Lung (tissue), 11 donors: ENCODE measurements at regions not wholly inside any gene's neighbourhood (a gene's known extent, or its start where the extent isn't known, plus 50 kb on each side); places are given as distances from the start of the nearest gene placed in this dataset.
A peak's percentile ranks its signal among the peaks of the same experiment; 100 is the strongest.

Experiments
- ATAC-seq: fragments of 200-7000 bp; cut with Tn5 transposase; one replicate; pipeline ENCODE4 v1.9.1; 2020; ENCODE audit warnings: moderate number of reproducible peaks; ENCODE audit not compliant: insufficient read depth, low FRiP score
- DNase-seq, 3 donors: peaks; one replicate each; pipeline ENCODE4 v3.0.0-alpha.2; 2013 to 2017
- H3K27ac ChIP-seq, 2 donors: one replicate each; pipeline ENCODE4 v1.5.1; 2013; ENCODE audit warnings: mild to moderate bottlenecking in 2 of 2, moderate library complexity in 2 of 2, control low read depth in 1 of 2, inconsistent platforms in 1 of 2, low read depth in 1 of 2, low read length in 1 of 2
- H3K27me3 ChIP-seq, 3 donors: one replicate each; pipeline ENCODE4 v1.5.1; 2013; ENCODE audit warnings: low read length in 2 of 3; ENCODE audit not compliant: control insufficient read depth in 3 of 3, insufficient read depth in 3 of 3
- H3K36me3 ChIP-seq, 4 donors: one replicate each; pipeline ENCODE4 v1.5.1; 2013; ENCODE audit warnings: low read length in 4 of 4, mild to moderate bottlenecking in 1 of 4, moderate library complexity in 1 of 4; ENCODE audit not compliant: control insufficient read depth in 4 of 4, insufficient read depth in 4 of 4
- H3K4me1 ChIP-seq, 5 donors: one replicate each; pipeline ENCODE4 v1.5.1; 2013; ENCODE audit warnings: low read length in 5 of 5, mild to moderate bottlenecking in 2 of 5, moderate library complexity in 1 of 5; ENCODE audit not compliant: control insufficient read depth in 5 of 5, insufficient read depth in 5 of 5
- H3K4me3 ChIP-seq: one replicate; pipeline ENCODE4 v1.5.1; 2013; ENCODE audit warnings: mild to moderate bottlenecking, control low read depth, moderate library complexity
- H3K9ac ChIP-seq, 2 donors: one replicate each; pipeline ENCODE4 v1.5.1; 2013; ENCODE audit warnings: low read length in 2 of 2, control low read depth in 1 of 2; ENCODE audit not compliant: insufficient read depth in 1 of 2
- H3K9me3 ChIP-seq, 4 donors: one replicate each; pipeline ENCODE4 v1.5.1; 2013; ENCODE audit warnings: low read length in 3 of 4, mild to moderate bottlenecking in 1 of 4, moderate library complexity in 1 of 4; ENCODE audit not compliant: control insufficient read depth in 4 of 4, insufficient read depth in 3 of 4
- CTCF ChIP-seq: IDR thresholded peaks from 2 replicates; pipeline ENCODE4 v1.5.1; 2012; ENCODE audit warnings: mild to moderate bottlenecking; ENCODE audit errors: control extremely low read depth, extremely low read depth
- WGBS, 2 donors: extraction: QIAGEN DNeasy Blood & Tissue Kit; methylation state at CpG; one replicate each; pipeline ENCODE4 v1.1.7; 2013; 5-methylcytosine and 5-hydroxymethylcytosine counted together
- donor health status: control.
- donor health status: control.
- donor health status: Bipolar disorder and iron deficiency.
- donor health status: healthy.
- donor health status: DM: yes; HTN: yes; CAD: no.

DNA sequence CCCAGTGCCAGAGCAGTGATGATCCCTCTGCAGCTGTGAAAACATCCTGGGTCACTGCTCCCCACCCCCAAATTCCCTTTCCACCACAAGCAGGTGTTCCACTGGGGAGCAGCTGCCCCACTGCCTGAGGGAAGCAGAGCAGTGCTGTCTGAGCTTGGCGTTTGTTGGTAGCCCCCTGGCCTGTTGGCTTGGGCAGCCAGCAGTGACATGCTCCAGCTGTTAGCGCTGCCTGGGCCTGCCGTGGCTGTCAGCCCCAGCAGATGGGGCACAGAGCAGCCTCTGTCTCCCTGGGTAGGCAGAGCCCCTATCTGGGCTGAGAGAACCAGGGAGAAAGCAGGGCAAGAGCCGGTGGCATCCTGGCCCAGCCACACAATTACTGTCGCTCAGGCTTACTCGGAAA, 247.7 kb downstream of the GLI2 start:
- 64 to 84% methylated on average over 6 of the region's 6 CpGs for WGBS, 2 donors
- Histone ChIP-seq H3K36me3 (peaks cover 0 to 46% (median 19%) of the 10 kb centered on the region in 4 donors), H3K27me3 (no peaks in the 10 kb centered on the region), H3K9me3 (peaks cover 0 to 3% (median under 1%) of the 10 kb centered on the region in 4 donors), H3K4me1 (peaks cover 0 to 12% (median 0%) of the 10 kb centered on the region in 5 donors), H3K4me3 (no peak overlapping the region), H3K9ac (no peak overlapping the region), H3K27ac (no peak overlapping the region)
- ATAC-seq (no peak), DNase-seq (peak; percentile 76 to 89 (median 86))
- TF ChIP-seq CTCF: no peak

- Histone ChIP-seq H3K4me3 (no peak overlapping the region), H3K27ac (no peak overlapping the region), H3K4me1 (peaks cover 0 to 12% (median 0%) of the 10 kb centered on the region in 5 donors), H3K9ac (no peak overlapping the region), H3K9me3 (peaks cover 0 to 3% (median under 1%) of the 10 kb centered on the region in 4 donors), H3K27me3 (no peaks in the 10 kb centered on the region), H3K36me3 (peaks cover 0 to 44% (median 17%) of the 10 kb centered on the region in 4 donors)
- no peak for TF ChIP-seq CTCF
- DNase-seq (no peak), ATAC-seq (no peak)
- 81% methylated on average over 8 of the region's 8 CpGs for WGBS, 2 donors
Observed at GRCh38 chr2:120984046-120984445, 248.4 kb downstream of the GLI2 start.

DNA sequence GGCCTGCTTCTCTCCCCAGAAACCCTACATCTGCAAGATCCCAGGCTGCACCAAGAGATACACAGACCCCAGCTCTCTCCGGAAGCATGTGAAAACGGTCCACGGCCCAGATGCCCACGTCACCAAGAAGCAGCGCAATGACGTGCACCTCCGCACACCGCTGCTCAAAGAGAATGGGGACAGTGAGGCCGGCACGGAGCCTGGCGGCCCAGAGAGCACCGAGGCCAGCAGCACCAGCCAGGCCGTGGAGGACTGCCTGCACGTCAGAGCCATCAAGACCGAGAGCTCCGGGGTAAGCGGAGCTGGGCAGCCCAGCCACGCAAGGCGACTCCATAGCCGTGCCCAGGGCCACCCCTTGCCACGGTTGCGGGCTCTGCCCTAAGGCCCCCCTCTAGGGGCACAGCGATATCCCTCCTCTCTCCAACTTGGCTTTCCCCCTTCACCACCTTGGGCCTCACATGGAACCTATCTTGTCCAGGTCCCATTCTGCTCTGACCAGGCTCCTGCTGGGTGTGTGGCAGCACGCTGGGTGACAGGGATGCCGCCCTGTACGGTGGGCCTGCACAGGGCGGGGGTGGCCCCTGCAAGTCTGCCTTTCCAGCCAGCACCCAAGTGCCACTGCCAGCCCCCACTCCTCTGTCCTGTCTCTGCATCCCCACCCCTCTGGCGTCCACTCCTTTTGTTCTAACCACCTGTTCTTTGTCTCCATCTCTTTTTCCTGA, 248.9 kb downstream of the GLI2 start:
- no peak overlapping the region for H3K4me3 ChIP-seq
- peaks cover 0 to 3% (median under 1%) of the 10 kb centered on the region in 4 donors for H3K9me3 ChIP-seq
- peaks cover 0 to 41% (median 14%) of the 10 kb centered on the region in 4 donors for H3K36me3 ChIP-seq
- no peak overlapping the region for H3K27ac ChIP-seq
- ATAC-seq: no peak
- no peak overlapping the region for H3K9ac ChIP-seq
- TF ChIP-seq CTCF: no peak
- no peaks in the 10 kb centered on the region for H3K27me3 ChIP-seq
- DNase-seq: no peak
- 95 to 97% methylated on average over 28 of the region's 28 CpGs for WGBS, 2 donors
- peaks cover 0 to 12% (median 0%) of the 10 kb centered on the region in 5 donors for H3K4me1 ChIP-seq
